HG03378 (cell line): ENCODE measurements at regions not wholly inside any gene's neighbourhood (a gene's known extent, or its start where the extent isn't known, plus 50 kb on each side); places are given as distances from the start of the nearest gene placed in this dataset.
"Not testable (repeated sequence)": the region's sequence is repeated elsewhere in the genome, so short reads cannot be mapped to it uniquely, and the experiment has no call there.

Experiments used
- ATAC-seq: cut with Tn5 transposase; IDR thresholded peaks from one replicate; pipeline ENCODE4 v1.9.1; 2021; ENCODE audit warnings: mild to moderate bottlenecking, moderate library complexity; ENCODE audit not compliant: unreplicated experiment

GRCh38 chr4:60588556-60588955 is 611.6 kb upstream of the ADGRL3 start:
- ATAC-seq = no peak

GRCh38 chr4:60589425-60589824 is 610.7 kb upstream of the ADGRL3 start:
- ATAC-seq = no peak

- ATAC-seq = no peak
Measured at GRCh38 chr4:60590116-60590515, 610.0 kb upstream of the ADGRL3 start.

GRCh38 chr4:60605646-60606354 is 594.3 kb upstream of the ADGRL3 start:
- ATAC-seq = no peak

- ATAC-seq = no peak
Measured at GRCh38 chr4:60611762-60612496, 588.2 kb upstream of the ADGRL3 start.

GRCh38 chr4:60617731-60618130 is 582.4 kb upstream of the ADGRL3 start:
- ATAC-seq = no peak

GRCh38 chr4:60619531-60620305 is 580.4 kb upstream of the ADGRL3 start:
- ATAC-seq = no peak

- no peak for ATAC-seq
Measured at GRCh38 chr4:60637976-60638375, 562.1 kb upstream of the ADGRL3 start.

GRCh38 chr4:60648774-60649173 is 551.4 kb upstream of the ADGRL3 start:
- no peak for ATAC-seq

- no peak for ATAC-seq
Measured at GRCh38 chr4:60652933-60653332, 547.2 kb upstream of the ADGRL3 start.

- ATAC-seq = no peak
Measured at GRCh38 chr4:60655356-60655755, 544.8 kb upstream of the ADGRL3 start.

- ATAC-seq = no peak
Measured at GRCh38 chr4:60656171-60656570, 544.0 kb upstream of the ADGRL3 start.

- ATAC-seq = no peak
Measured at GRCh38 chr4:60657041-60657440, 543.1 kb upstream of the ADGRL3 start.

GRCh38 chr4:60657807-60658206 is 542.3 kb upstream of the ADGRL3 start:
- no peak for ATAC-seq

- ATAC-seq = no peak
Measured at GRCh38 chr4:60663769-60664168, 536.4 kb upstream of the ADGRL3 start.

- ATAC-seq = no peak
Measured at GRCh38 chr4:60682901-60683300, 517.2 kb upstream of the ADGRL3 start.

- ATAC-seq = no peak
Measured at GRCh38 chr4:60683357-60683756, 516.8 kb upstream of the ADGRL3 start.

- no peak for ATAC-seq
Measured at GRCh38 chr4:60683973-60684372, 516.2 kb upstream of the ADGRL3 start.

- ATAC-seq = not testable (repeated sequence)
Measured at GRCh38 chr4:60696062-60696461, 504.1 kb upstream of the ADGRL3 start.

- ATAC-seq = no peak
Measured at GRCh38 chr4:60709061-60709460, 491.1 kb upstream of the ADGRL3 start.

- ATAC-seq = no peak
Measured at GRCh38 chr4:60718874-60719273, 481.3 kb upstream of the ADGRL3 start.

GRCh38 chr4:60721685-60722084 is 478.4 kb upstream of the ADGRL3 start:
- ATAC-seq = no peak
